RWPE2 (cell line): ENCODE measurements at regions not wholly inside any gene's neighbourhood (a gene's known extent, or its start where the extent isn't known, plus 50 kb on each side); places are given as distances from the start of the nearest gene placed in this dataset.

Source experiments
- ATAC-seq: fragments of 200-7000 bp; cut with Tn5 transposase; 3 replicates; pipeline ENCODE4 v1.9.1; 2021; ENCODE audit warnings: low read depth
- DNase-seq: peaks from one replicate; pipeline ENCODE4 v3.0.0-alpha.2; 2020; ENCODE audit warnings: low spot score
- H3K27ac ChIP-seq: fragments of 450-650 bp; 2 replicates; pipeline ENCODE4 v1.5.1; 2017; ENCODE audit warnings: mild to moderate bottlenecking; ENCODE audit not compliant: poor library complexity, severe bottlenecking
- H3K27me3 ChIP-seq: fragments of 250-450 bp; sonication (Bioruptor Pico); 2 replicates; pipeline ENCODE4 v1.5.1; 2021; ENCODE audit warnings: mild to moderate bottlenecking, moderate library complexity; ENCODE audit not compliant: insufficient read depth, poor library complexity, severe bottlenecking
- H3K36me3 ChIP-seq: fragments of 250-450 bp; sonication (Bioruptor Pico); 2 replicates; pipeline ENCODE4 v1.5.1; 2020; ENCODE audit warnings: low read depth, mild to moderate bottlenecking, moderate library complexity
- H3K4me1 ChIP-seq: fragments of 250-450 bp; sonication (Bioruptor Pico); 2 replicates; pipeline ENCODE4 v1.5.1; 2021; ENCODE audit warnings: mild to moderate bottlenecking, moderate library complexity; ENCODE audit not compliant: insufficient read depth, poor library complexity, severe bottlenecking
- H3K4me3 ChIP-seq: fragments of 250-450 bp; sonication (Bioruptor Pico); 2 replicates; pipeline ENCODE4 v1.5.1; 2021; ENCODE audit warnings: mild to moderate bottlenecking, moderate library complexity; ENCODE audit not compliant: severe bottlenecking
- H3K9me3 ChIP-seq: fragments of 250-450 bp; sonication (Bioruptor Pico); 2 replicates; pipeline ENCODE4 v1.5.1; 2021; ENCODE audit warnings: mild to moderate bottlenecking, moderate library complexity; ENCODE audit not compliant: severe bottlenecking
- TF ChIP-seq, protein P1 (sequence below): fragments of 450-650 bp; IDR thresholded peaks from one replicate; pipeline ENCODE4 v1.5.1; 2017; ENCODE audit warnings: mild to moderate bottlenecking, moderate library complexity; ENCODE audit not compliant: poor library complexity, severe bottlenecking

DNA sequence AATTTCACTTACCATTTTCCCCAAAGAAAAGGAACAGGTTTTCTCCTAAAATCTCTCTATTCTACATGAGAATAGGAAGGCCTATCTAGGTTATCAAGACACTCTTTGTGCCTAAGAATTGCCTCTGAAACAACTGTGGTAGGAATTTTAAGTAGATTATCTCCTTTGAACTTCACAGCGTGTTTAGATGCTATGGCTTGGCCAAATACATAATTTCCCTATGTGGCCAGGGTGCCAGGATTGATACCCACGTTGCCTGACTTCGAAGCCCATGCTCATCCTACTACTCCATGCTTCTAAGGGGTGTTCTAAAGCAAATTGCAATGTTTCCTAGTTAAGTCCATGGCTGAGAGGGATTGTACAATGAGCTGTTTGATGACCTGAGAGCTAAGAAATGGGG, 241.5 kb upstream of the FBXO33 start:
- Histone ChIP-seq H3K27me3 (peaks cover 4% of the 10 kb centered on the region), H3K4me1 (peaks cover 3% of the 10 kb centered on the region), H3K27ac (no peak overlapping the region), H3K36me3 (no peaks in the 10 kb centered on the region), H3K4me3 (no peak overlapping the region), H3K9me3 (no peaks in the 10 kb centered on the region)
- ATAC-seq (no peak), DNase-seq (no peak)
- TF ChIP-seq, protein P1, sequence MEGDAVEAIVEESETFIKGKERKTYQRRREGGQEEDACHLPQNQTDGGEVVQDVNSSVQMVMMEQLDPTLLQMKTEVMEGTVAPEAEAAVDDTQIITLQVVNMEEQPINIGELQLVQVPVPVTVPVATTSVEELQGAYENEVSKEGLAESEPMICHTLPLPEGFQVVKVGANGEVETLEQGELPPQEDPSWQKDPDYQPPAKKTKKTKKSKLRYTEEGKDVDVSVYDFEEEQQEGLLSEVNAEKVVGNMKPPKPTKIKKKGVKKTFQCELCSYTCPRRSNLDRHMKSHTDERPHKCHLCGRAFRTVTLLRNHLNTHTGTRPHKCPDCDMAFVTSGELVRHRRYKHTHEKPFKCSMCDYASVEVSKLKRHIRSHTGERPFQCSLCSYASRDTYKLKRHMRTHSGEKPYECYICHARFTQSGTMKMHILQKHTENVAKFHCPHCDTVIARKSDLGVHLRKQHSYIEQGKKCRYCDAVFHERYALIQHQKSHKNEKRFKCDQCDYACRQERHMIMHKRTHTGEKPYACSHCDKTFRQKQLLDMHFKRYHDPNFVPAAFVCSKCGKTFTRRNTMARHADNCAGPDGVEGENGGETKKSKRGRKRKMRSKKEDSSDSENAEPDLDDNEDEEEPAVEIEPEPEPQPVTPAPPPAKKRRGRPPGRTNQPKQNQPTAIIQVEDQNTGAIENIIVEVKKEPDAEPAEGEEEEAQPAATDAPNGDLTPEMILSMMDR, result no peak

DNA sequence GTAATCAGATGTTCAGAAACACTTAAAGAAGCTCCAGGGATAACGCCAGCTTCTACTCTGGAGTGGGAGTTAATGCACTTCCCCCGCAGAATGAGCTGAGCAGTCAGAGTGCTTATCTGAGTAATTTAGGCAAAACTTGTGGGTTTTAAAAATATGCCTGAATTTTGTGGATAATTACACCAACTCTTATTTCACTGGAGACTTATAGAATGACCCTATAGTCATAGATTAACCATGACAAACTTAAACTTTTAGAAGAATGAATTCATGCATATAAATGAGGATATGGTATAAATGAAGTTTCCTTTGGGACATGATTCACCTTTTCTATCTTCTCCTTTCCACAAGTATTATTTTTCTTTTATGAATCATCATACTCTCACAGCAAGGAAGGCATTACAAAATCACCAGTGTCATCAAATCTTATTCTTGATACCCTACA, 241.1 kb upstream of the FBXO33 start:
- no peak overlapping the region for H3K27ac ChIP-seq
- peaks cover 3% of the 10 kb centered on the region for H3K4me1 ChIP-seq
- no peak for DNase-seq
- ATAC-seq, result peak; percentile 29; the same call in 1 of the 3 replicates
- no peaks in the 10 kb centered on the region for H3K9me3 ChIP-seq
- no peaks in the 10 kb centered on the region for H3K36me3 ChIP-seq
- TF ChIP-seq, protein P1, result no peak
- peaks cover 4% of the 10 kb centered on the region for H3K27me3 ChIP-seq
- H3K4me3 ChIP-seq, result no peak overlapping the region

DNA sequence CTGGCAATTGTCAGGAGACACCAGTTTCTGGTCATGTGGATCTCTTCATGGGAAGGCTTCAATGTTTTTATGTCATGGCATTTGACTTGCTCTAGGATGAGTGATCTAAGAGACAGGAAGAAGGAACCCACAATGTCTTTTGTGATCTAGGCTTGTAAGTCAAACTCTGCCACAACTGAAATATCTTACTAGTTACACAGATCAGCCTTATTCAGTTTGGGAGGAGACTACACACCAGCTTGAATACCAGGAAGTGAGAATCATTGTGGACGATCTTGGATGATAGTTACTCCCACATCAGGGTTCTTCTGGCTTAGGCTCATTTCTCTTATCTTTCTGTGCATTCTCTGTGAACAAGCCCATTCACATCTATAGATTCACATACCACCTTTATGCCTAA, 236.2 kb upstream of the FBXO33 start:
- Histone ChIP-seq H3K27me3 (no peaks in the 10 kb centered on the region), H3K4me1 (no peaks in the 10 kb centered on the region), H3K9me3 (no peaks in the 10 kb centered on the region), H3K27ac (no peak overlapping the region), H3K4me3 (no peak overlapping the region), H3K36me3 (no peaks in the 10 kb centered on the region)
- TF ChIP-seq, protein P1, result no peak
- ATAC-seq (no peak), DNase-seq (no peak)

DNA sequence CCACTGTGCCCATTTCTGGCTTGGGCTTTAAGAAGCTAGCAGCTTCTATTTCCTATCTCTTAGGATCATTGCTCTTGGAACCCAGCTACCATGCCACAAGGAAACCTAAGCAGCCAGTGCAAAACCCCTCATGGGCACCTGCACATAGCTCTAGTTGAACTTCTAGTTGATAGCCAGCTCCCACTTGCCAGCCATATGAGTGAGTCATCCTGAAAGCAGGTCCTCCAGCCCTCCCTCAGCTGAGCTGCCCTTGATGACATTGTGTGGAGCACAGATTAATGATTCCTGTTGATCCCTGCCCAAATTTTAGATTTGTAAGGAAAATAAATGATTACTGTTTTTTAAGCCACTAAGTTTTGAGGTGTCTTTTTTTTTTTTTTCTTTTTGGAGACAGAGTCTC, 234.2 kb upstream of the FBXO33 start:
- Histone ChIP-seq H3K27ac (no peak overlapping the region), H3K9me3 (no peaks in the 10 kb centered on the region), H3K4me3 (no peak overlapping the region), H3K36me3 (no peaks in the 10 kb centered on the region), H3K4me1 (no peaks in the 10 kb centered on the region), H3K27me3 (no peaks in the 10 kb centered on the region)
- TF ChIP-seq, protein P1, result no peak
- DNase-seq, result no peak
- 0 out of 3 replicates have a peak, but pooled peaks have one; percentile 44 for ATAC-seq

DNA sequence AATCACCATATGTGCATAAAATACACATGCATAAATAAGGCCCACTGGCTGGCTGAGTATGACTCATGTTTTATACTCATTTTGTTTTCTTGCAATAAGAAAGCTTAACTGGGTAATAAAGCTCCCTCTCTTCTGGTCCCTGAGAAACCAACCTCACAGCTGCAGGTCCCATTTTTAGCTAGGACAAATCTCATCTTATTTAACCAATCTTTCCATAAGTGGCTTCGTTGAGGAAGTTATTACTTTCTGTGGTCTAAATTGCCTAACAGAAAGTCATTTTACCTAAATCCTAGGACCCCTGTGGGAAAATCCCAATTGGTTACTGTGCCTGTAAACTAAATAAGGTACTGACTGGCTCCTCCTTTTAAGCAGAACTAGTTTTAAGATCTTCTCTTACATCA, 232.8 kb upstream of the FBXO33 start:
- H3K27me3 ChIP-seq, result no peaks in the 10 kb centered on the region
- DNase-seq, result no peak
- H3K4me3 ChIP-seq, result no peak overlapping the region

More for the DNA sequence above, 232.8 kb upstream of the FBXO33 start:
- TF ChIP-seq, protein P1, result no peak
- no peaks in the 10 kb centered on the region for H3K36me3 ChIP-seq
- no peaks in the 10 kb centered on the region for H3K4me1 ChIP-seq
- ATAC-seq, result no peak
- no peaks in the 10 kb centered on the region for H3K9me3 ChIP-seq
- no peak overlapping the region for H3K27ac ChIP-seq
